ENCODE measurements at regions not wholly inside any gene's neighbourhood (a gene's known extent, or its start where the extent isn't known, plus 50 kb on each side); places are given as distances from the start of the nearest gene placed in this dataset.
"Not testable (repeated sequence)": the region's sequence is repeated elsewhere in the genome, so short reads cannot be mapped to it uniquely, and the experiment has no call there.

DNA sequence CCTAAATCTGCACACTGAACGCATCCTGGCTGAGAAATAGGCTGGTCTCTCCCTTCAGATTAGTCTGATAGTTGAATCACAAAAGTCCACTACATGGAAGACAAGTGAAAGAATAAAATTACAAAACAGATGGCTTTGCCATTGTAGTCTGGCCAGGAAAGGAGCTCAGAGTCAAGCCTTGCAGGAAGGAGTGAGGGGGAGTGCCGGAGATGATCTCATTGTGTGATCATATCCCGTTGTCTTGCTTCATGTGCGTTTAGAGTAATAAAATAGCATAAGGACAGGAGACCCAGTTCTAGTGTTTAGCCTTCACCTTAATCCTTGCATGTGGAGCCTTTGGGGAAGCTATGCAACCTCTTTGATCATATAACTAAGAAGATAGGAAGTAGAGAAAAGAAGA, 666.7 kb upstream of the RAG2 start:
- ChIA-PET CTCF (no interaction called here), POLR2A (no interaction called here)
- no TSS peak for BruUV-seq (replicated peaks)
- intact Hi-C loops (cut with micrococcal nuclease; ENCODE audit: unreplicated experiment) (no loop called here), in situ Hi-C loops (cut with HindIII; ENCODE audit: low pct_unique_long_range_greater_than_20kb, low sequenced_read_pairs) (no loop called here)
- Histone ChIP-seq H3K36me3 (ENCODE audit: control insufficient read depth, insufficient read depth, low read length) (no peaks in the 10 kb centered on the region), H3K27me3 (ENCODE audit: control insufficient read depth, insufficient read depth, low read length) (no peaks in the 10 kb centered on the region), H3K9me3 (ENCODE audit: control insufficient read depth, insufficient read depth, low read depth, low read length) (no peaks in the 10 kb centered on the region), H3K4me3 (ENCODE audit: low read depth in 2 of 2, low read length in 2 of 2) (no peak overlapping the region), H3K4me1 (ENCODE audit: control insufficient read depth, insufficient read depth, low read length) (no peaks in the 10 kb centered on the region), H3K27ac (ENCODE audit: low read length) (no peak overlapping the region)
- TF ChIP-seq SIN3A (IDR thresholded peaks at IDR 0.05; ENCODE audit: borderline replicate concordance, insufficient read depth, low read depth, low read length), result no peak
- TF ChIP-seq, protein P1, sequence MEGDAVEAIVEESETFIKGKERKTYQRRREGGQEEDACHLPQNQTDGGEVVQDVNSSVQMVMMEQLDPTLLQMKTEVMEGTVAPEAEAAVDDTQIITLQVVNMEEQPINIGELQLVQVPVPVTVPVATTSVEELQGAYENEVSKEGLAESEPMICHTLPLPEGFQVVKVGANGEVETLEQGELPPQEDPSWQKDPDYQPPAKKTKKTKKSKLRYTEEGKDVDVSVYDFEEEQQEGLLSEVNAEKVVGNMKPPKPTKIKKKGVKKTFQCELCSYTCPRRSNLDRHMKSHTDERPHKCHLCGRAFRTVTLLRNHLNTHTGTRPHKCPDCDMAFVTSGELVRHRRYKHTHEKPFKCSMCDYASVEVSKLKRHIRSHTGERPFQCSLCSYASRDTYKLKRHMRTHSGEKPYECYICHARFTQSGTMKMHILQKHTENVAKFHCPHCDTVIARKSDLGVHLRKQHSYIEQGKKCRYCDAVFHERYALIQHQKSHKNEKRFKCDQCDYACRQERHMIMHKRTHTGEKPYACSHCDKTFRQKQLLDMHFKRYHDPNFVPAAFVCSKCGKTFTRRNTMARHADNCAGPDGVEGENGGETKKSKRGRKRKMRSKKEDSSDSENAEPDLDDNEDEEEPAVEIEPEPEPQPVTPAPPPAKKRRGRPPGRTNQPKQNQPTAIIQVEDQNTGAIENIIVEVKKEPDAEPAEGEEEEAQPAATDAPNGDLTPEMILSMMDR (IDR thresholded peaks at IDR 0.05), result no peak
- TF ChIP-seq, protein P2, sequence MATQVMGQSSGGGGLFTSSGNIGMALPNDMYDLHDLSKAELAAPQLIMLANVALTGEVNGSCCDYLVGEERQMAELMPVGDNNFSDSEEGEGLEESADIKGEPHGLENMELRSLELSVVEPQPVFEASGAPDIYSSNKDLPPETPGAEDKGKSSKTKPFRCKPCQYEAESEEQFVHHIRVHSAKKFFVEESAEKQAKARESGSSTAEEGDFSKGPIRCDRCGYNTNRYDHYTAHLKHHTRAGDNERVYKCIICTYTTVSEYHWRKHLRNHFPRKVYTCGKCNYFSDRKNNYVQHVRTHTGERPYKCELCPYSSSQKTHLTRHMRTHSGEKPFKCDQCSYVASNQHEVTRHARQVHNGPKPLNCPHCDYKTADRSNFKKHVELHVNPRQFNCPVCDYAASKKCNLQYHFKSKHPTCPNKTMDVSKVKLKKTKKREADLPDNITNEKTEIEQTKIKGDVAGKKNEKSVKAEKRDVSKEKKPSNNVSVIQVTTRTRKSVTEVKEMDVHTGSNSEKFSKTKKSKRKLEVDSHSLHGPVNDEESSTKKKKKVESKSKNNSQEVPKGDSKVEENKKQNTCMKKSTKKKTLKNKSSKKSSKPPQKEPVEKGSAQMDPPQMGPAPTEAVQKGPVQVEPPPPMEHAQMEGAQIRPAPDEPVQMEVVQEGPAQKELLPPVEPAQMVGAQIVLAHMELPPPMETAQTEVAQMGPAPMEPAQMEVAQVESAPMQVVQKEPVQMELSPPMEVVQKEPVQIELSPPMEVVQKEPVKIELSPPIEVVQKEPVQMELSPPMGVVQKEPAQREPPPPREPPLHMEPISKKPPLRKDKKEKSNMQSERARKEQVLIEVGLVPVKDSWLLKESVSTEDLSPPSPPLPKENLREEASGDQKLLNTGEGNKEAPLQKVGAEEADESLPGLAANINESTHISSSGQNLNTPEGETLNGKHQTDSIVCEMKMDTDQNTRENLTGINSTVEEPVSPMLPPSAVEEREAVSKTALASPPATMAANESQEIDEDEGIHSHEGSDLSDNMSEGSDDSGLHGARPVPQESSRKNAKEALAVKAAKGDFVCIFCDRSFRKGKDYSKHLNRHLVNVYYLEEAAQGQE (IDR thresholded peaks at IDR 0.05; ENCODE audit: insufficient read depth in 1 of 2, low read depth in 2 of 2, low read length in 1 of 2), result no peak
- no peak for TF ChIP-seq POLR2AphosphoS5 (IDR thresholded peaks at IDR 0.05; ENCODE audit: low read depth, low read length)
- no peak for TF ChIP-seq TCF7L2 (IDR thresholded peaks at IDR 0.05; ENCODE audit: low read depth, low read length)
- ATAC-seq, result no peak
- DNase-seq (ENCODE audit: low read depth, low spot score), result no peak

DNA sequence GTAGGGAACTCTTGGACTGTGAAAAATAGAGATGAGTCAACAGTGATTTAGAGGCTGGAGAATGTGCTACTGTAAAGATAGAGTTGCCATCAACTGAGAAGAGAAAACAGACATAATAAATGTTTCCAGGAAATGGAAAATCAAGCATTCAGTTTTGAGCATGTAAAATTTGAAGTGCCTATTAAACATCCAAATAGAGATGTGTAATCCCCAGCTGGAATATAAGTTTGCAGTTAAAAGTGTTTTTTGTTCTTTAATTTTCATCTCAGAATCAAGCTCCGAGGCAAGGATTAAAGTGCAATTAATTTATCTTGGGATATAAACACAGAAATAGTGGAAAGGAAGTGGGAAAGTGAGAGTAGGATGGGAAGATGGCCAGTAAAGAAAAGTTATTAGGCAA, 666.0 kb upstream of the RAG2 start:
- no peak for DNase-seq (ENCODE audit: low read depth, low spot score)
- Histone ChIP-seq H3K27ac (ENCODE audit: low read length) (no peak overlapping the region), H3K9me3 (ENCODE audit: control insufficient read depth, insufficient read depth, low read depth, low read length) (no peaks in the 10 kb centered on the region), H3K27me3 (ENCODE audit: control insufficient read depth, insufficient read depth, low read length) (no peaks in the 10 kb centered on the region), H3K36me3 (ENCODE audit: control insufficient read depth, insufficient read depth, low read length) (no peaks in the 10 kb centered on the region), H3K4me3 (ENCODE audit: low read depth in 2 of 2, low read length in 2 of 2) (no peak overlapping the region), H3K4me1 (ENCODE audit: control insufficient read depth, insufficient read depth, low read length) (no peaks in the 10 kb centered on the region)
- POLR2A ChIA-PET, result no interaction called here
- in situ Hi-C loops (cut with HindIII; ENCODE audit: low pct_unique_long_range_greater_than_20kb, low sequenced_read_pairs), result no loop called here
- ATAC-seq, result no peak
- CTCF ChIA-PET, result no interaction called here
- TF ChIP-seq SIN3A (IDR thresholded peaks at IDR 0.05; ENCODE audit: borderline replicate concordance, insufficient read depth, low read depth, low read length) (no peak), TCF7L2 (IDR thresholded peaks at IDR 0.05; ENCODE audit: low read depth, low read length) (no peak), POLR2AphosphoS5 (IDR thresholded peaks at IDR 0.05; ENCODE audit: low read depth, low read length) (no peak)
- TF ChIP-seq, protein P2 (IDR thresholded peaks at IDR 0.05; ENCODE audit: insufficient read depth in 1 of 2, low read depth in 2 of 2, low read length in 1 of 2), result no peak
- TF ChIP-seq, protein P1 (IDR thresholded peaks at IDR 0.05), result no peak
- intact Hi-C loops (cut with micrococcal nuclease; ENCODE audit: unreplicated experiment), result no loop called here
- BruUV-seq (replicated peaks), result no TSS peak

GRCh38 chr11:37263467-37263866, 665.4 kb upstream of the RAG2 start:
- in situ Hi-C loops (cut with HindIII; ENCODE audit: low pct_unique_long_range_greater_than_20kb, low sequenced_read_pairs); H3K36me3 ChIP-seq (ENCODE audit: control insufficient read depth, insufficient read depth, low read length); H3K4me1 ChIP-seq (ENCODE audit: control insufficient read depth, insufficient read depth, low read length); H3K9me3 ChIP-seq (ENCODE audit: control insufficient read depth, insufficient read depth, low read depth, low read length); POLR2A ChIA-PET; ATAC-seq; intact Hi-C loops (cut with micrococcal nuclease; ENCODE audit: unreplicated experiment); H3K4me3 ChIP-seq (ENCODE audit: low read depth in 2 of 2, low read length in 2 of 2); DNase-seq (ENCODE audit: low read depth, low spot score); H3K27me3 ChIP-seq (ENCODE audit: control insufficient read depth, insufficient read depth, low read length); CTCF ChIA-PET; BruUV-seq (replicated peaks); H3K27ac ChIP-seq (ENCODE audit: low read length): not testable (repeated sequence)

Measured in Panc1 (cell line).